HUDEP-2 (cell line): ENCODE measurements at regions not wholly inside any gene's neighbourhood (a gene's known extent, or its start where the extent isn't known, plus 50 kb on each side); places are given as distances from the start of the nearest gene placed in this dataset.
"Not testable (repeated sequence)": the region's sequence is repeated elsewhere in the genome, so short reads cannot be mapped to it uniquely, and the experiment has no call there.

Experiments
- DNase-seq, 76 experiments: peaks; one replicate each; lab custom pipeline; 2025; ENCODE audit not compliant: unreplicated experiment in 76 of 76; lab: John Stamatoyannopoulos, UW

GRCh38 chr6:80832337-80832736 lies 725.9 kb downstream of the BCKDHB start:
- no peak for DNase-seq

DNA sequence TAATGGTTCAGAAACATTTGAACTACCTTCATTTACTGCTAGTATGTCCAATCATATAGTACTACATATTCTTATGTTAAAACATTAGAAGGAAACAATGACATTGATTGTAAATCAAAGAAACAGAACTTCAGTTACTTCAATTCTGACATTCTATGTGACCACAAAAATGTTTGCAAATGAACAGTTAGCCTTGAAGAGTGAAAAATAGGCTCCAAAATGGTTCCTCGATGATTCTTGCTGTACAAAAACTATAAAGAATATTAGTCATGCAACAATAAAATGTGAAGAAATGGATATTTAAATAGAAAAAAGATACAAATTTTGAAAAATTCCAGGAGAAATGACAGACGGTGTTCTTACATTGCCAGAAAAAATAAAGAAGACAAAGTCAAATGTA lies 686.9 kb downstream of the BCKDHB start:
- DNase-seq: no peak

DNA sequence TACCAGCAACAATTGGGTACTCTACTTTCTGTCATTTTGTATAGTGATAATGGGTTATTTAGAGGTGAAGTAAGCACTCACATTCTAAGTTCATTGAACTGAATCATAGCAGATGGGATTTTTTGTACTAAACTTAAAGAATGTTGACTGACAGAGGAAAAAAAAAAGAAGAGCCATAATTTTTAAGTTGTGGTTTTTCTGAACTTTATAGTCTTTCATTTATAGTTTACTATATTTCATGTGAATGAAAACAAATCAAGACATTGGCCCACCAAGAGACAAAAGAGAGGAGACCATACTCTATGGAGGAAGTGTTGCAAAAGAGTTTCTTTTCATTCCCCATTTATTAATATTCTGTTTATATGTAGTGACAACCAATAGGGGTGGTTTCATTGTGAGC lies 685.7 kb downstream of the BCKDHB start:
- no peak for DNase-seq

DNA sequence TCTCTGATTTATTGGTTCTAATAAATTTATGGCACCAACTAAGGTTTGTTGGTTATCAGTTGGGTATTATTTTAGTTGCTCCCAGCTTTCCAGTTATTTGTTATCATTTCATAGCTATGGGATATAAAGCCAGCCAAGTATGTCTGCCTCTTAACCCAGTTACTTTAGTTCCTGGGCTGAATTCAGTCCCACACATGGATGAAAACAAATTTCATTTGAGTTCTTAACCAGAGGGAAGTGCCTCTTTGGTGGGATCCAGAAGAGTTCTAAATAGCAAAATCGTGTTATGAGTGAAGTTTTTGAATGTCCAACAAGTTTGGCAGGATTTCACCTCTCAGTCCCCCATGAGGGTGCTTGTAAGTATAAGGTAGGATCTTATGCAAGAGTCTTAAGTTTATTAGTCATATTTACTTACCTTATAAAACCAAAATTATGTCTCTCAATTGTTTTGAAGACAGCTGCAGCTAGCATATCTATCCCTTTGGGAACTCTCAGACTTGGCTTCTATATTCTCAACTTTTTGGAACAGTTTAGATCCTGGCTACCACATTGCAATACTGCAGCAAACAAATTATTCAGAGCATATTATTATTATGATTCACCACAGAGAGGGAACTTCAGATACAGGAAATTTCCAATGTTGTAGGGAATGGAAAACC lies 683.6 kb downstream of the BCKDHB start:
- DNase-seq: no peak

- DNase-seq: not testable (repeated sequence)
These were observed 676.8 kb downstream of the BCKDHB start for GRCh38 chr6:80783271-80783670.

DNA sequence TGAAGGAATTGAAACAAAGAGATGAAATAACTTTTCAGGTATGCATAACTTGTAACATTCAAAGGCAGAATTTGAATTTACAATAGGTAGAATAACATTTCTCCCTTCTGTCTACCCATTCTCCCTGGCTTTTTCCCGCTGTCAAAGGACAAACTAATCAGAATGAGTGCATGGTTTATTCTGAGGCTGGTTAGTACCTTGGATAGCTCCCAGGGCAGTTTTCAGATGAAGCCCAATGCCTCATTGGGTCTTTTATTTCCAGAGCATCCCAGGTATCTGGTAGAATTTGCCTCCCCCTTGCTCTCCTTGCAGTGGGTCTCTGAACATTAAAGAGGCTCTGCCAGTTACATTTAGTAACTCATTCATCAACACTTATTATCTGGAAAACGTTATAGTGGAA lies 665.5 kb downstream of the BCKDHB start:
- peak in 10 of 76 experiments; percentile 2 to 20 (median 6) for DNase-seq

- DNase-seq: no peak
These were observed 662.6 kb downstream of the BCKDHB start for GRCh38 chr6:80769106-80769505.

- no peak for DNase-seq
These were observed 661.3 kb downstream of the BCKDHB start for GRCh38 chr6:80767808-80768207.

DNA sequence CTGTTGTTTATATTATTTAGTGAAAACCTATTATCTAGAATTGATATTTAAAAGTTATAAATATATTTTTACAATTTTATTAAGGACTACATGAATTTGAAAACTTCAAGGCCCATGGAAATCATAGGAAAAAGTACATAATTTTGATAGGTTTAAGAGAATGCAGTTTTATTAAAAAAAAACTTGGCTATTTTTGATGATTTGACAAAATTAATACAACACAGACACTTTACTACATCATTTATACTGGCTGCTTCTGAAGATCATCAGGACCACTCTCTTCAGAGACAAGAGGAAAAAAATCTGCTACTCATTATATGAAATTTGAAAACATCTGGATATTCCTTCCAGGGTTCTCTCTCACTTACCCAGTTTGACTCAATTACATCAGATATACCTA lies 637.7 kb downstream of the BCKDHB start:
- DNase-seq: no peak

- peak in 11 of 76 experiments; percentile 4 to 24 (median 13) for DNase-seq
These were observed 636.0 kb downstream of the BCKDHB start for GRCh38 chr6:80742481-80742880.

- DNase-seq: no peak
These were observed 627.2 kb downstream of the BCKDHB start for GRCh38 chr6:80733641-80734040.

DNA sequence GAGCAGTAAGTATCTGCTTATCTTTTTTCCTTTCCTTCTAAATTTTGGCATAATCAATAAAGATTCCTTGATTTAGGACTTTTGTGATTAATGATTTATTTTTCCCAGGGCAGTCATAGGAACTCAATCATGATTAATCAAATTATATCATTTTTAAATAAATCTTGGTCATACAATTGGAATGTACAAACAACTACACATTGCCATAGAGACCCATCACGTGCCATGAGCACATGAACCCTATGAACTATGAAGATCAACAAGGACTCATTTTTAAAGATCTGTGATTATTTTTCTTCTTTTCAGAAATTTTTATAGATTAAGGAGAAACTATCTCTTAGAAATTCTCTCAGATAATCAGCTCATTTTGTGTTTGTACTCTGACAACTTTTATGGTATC lies 622.4 kb downstream of the BCKDHB start:
- no peak for DNase-seq

- DNase-seq: no peak
These were observed 621.8 kb downstream of the BCKDHB start for GRCh38 chr6:80728101-80728750.

DNA sequence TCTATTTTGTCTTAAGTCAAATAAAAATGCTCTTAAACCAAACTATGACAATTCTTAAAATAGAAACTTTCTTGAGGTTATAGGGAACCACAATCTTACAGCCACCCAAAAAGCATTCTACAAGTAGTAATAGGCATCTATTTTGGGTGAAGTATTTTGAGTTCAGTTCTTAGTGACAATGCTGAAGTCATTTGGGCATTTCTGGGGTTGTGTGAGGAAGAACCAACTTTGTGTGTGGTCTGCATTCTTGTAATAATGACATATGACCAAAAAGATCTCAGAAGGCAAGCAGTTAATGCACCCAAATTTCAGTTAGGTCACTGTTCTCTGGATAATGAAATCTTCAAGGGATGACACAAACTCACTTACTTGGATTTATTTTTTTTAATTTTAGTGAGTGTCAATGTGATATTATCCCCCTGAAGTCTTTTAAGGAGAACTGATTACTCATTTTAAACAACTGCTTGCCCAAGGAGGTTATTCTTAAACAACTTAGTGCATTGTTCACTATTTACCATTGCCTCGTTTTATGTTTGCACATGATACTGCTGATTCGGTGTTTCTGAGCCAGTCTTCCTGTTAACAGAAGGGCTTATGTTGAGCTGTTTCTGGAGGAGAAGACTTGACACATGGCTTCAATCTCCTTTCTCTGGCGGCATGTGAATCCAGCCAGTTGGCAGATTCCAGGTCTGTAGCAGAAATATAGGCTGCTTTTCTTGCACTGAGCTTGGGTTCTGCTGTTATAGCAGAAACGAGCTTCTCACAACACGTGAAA lies 618.9 kb downstream of the BCKDHB start:
- DNase-seq: no peak

GRCh38 chr6:80720824-80721223 lies 614.4 kb downstream of the BCKDHB start:
- DNase-seq: no peak

- no peak for DNase-seq
These were observed 608.0 kb downstream of the BCKDHB start for GRCh38 chr6:80714513-80714912.

DNA sequence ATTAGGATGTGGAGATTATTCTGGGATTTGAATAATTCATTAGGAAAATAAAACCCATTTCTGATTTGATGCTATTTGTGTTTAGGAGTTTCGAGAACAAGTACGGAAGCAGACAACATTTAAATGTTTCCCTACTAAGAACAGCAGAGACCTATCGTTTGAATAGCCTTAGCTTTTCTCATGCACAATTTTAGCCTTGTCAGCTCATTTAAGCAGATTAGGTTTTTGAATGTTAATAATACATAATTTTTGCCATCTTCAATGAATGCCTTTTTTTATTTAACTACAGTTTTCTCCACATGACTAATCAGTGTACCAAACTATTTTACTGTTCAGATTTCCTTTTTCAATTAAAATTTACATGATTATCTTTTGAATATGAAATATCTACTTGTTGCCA lies 592.0 kb downstream of the BCKDHB start:
- no peak for DNase-seq

- no peak for DNase-seq
These were observed 589.8 kb downstream of the BCKDHB start for GRCh38 chr6:80696268-80696667.

DNA sequence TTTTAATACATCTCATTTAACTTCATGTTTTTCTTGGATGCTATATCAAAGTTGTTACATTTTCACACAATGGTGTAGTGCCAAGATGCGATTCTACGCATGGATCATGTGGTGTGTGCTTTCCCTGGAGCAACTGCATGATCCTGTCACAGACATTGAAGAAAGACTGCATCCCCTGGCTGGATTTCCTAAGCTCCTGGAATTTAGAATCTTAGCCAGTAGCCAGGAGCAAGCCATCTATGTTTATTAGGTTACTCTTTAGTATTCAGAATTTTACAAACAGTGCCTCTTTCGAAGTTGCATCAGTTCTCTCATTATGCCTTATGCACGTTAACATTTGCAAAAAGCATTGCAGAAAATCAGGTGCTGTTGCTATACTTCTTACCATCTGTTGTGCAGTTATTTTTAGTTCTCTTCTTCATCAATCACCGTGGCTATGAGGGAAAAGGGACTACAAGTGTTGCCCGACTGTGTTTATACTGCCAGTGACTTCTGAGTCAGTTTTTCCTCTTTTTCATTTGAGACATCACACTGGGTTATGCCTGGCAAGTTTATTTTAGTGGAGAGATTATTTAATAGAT lies 584.2 kb downstream of the BCKDHB start:
- no peak for DNase-seq

GRCh38 chr6:80689716-80690395 lies 583.4 kb downstream of the BCKDHB start:
- no peak for DNase-seq

- DNase-seq: no peak
These were observed 573.5 kb downstream of the BCKDHB start for GRCh38 chr6:80679992-80680391.
